Esophagus (tissue), 2 donors: ENCODE measurements at regions not wholly inside any gene's neighbourhood (a gene's known extent, or its start where the extent isn't known, plus 50 kb on each side); places are given as distances from the start of the nearest gene placed in this dataset.
"Not testable (repeated sequence)": the region's sequence is repeated elsewhere in the genome, so short reads cannot be mapped to it uniquely, and the experiment has no call there.

Experiments used
- H3K27ac ChIP-seq, 2 donors: one replicate each; pipeline ENCODE4 v1.5.1; 2013; ENCODE audit warnings: low read depth in 2 of 2, mild to moderate bottlenecking in 2 of 2, inconsistent platforms in 1 of 2, low read length in 1 of 2, moderate library complexity in 1 of 2
- H3K27me3 ChIP-seq, 2 donors: one replicate each; pipeline ENCODE4 v1.6.1; 2013; ENCODE audit warnings: low read length in 2 of 2, control low read depth in 1 of 2, mild to moderate bottlenecking in 1 of 2; ENCODE audit not compliant: insufficient read depth in 2 of 2, control insufficient read depth in 1 of 2
- H3K36me3 ChIP-seq, 2 donors: one replicate each; pipeline ENCODE4 v1.6.1; 2013; ENCODE audit warnings: low read length in 1 of 2; ENCODE audit not compliant: control insufficient read depth in 2 of 2, insufficient read depth in 2 of 2
- H3K4me1 ChIP-seq, 2 donors: one replicate each; pipeline ENCODE4 v1.6.1; 2013; ENCODE audit warnings: low read length in 1 of 2; ENCODE audit not compliant: control insufficient read depth in 2 of 2, insufficient read depth in 2 of 2
- H3K4me3 ChIP-seq, 2 donors: one replicate each; pipeline ENCODE4 v1.5.1; 2013; ENCODE audit warnings: low read length in 2 of 2, mild to moderate bottlenecking in 2 of 2, low read depth in 1 of 2, moderate library complexity in 1 of 2
- H3K9me3 ChIP-seq, 2 donors: one replicate each; pipeline ENCODE4 v1.6.1; 2013; ENCODE audit warnings: mild to moderate bottlenecking in 2 of 2, low read depth in 1 of 2, low read length in 1 of 2, moderate library complexity in 1 of 2; ENCODE audit not compliant: control insufficient read depth in 2 of 2, insufficient read depth in 1 of 2
- WGBS, 2 donors: extraction: QIAGEN DNeasy Blood & Tissue Kit; methylation state at CpG; one replicate each; pipeline ENCODE4 v1.1.7; 2013; 5-methylcytosine and 5-hydroxymethylcytosine counted together
- donor health status: healthy with polysubstance abuse.
- donor health status: Bipolar disorder and iron deficiency.

- no peaks in the 10 kb centered on the region for H3K36me3 ChIP-seq
- no peaks in the 10 kb centered on the region for H3K4me1 ChIP-seq
- H3K9me3 ChIP-seq: no peaks in the 10 kb centered on the region
- no peaks in the 10 kb centered on the region for H3K27me3 ChIP-seq
- H3K27ac ChIP-seq: no peak overlapping the region
- no peak overlapping the region for H3K4me3 ChIP-seq
- 80 to 83% methylated on average over 21 of the region's 21 CpGs for WGBS, 2 donors
These were observed 91.0 kb upstream of the SFSWAP start for GRCh38 chr12:131619736-131620506.

DNA sequence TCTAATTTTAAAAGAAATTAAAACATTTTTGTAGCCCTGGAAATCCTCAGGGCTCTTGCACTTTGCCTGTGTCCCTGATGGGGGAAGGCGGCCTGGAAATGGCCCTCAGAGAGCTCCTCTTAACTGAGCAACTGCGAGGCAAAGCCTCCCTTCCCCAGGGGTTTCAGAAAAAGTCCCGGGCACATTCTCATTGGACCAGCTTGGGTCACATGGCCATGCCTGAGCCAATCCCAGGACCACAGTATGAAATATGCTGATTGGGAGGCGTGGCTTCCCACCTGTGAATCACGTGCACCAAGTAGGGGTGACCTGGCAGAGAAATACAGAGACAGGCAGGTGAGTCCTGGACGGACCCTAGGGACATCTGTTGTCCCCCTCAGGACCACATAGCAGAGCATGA lies 90.4 kb upstream of the SFSWAP start:
- no peaks in the 10 kb centered on the region for H3K27me3 ChIP-seq
- no peak overlapping the region for H3K4me3 ChIP-seq
- H3K36me3 ChIP-seq: no peaks in the 10 kb centered on the region
- WGBS, 2 donors: 70 to 71% methylated on average over 6 of the region's 6 CpGs
- H3K27ac ChIP-seq: no peak overlapping the region
- H3K4me1 ChIP-seq: no peaks in the 10 kb centered on the region
- H3K9me3 ChIP-seq: no peaks in the 10 kb centered on the region

DNA sequence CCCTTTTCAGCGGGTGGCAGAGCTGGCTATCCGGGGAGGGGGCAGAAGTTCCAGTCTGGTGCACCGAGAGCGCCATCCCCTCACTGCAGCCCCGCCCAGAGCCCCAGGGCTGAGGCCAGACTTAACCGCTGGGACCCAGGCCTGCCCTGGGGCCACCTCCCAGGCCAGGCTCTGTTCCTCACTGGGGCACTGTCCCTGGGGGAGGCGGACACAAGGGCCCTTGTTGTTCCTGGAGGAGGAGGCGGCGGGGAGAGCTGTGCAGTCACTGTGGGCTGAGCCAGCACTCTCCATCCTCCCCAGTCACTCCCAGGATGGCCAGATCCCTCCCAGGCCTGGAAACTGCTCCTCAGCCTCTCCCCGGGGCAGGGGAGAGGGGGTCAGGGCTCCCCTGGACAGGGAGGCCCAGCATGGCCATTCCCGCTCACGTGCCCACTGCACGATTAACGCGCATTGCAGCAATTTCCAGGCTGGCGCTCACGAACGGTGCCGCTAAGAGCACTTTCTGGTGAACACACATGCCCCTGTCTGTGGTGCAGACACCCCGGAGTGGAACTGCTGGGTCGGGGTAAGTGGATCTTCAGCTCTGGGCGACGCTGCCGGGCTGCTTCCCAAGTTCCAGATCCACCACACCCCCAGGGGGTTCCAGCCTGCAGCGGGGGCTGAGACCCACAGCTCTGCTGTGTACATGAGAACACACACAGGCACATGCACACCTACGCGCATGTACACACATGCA lies 89.8 kb upstream of the SFSWAP start:
- 71 to 76% methylated on average over 25 to 27 of the region's 27 CpGs for WGBS, 2 donors
- H3K4me3 ChIP-seq: no peak overlapping the region
- H3K27ac ChIP-seq: no peak overlapping the region
- no peaks in the 10 kb centered on the region for H3K36me3 ChIP-seq
- H3K4me1 ChIP-seq: no peaks in the 10 kb centered on the region
- no peaks in the 10 kb centered on the region for H3K9me3 ChIP-seq
- H3K27me3 ChIP-seq: no peaks in the 10 kb centered on the region

- no peaks in the 10 kb centered on the region for H3K9me3 ChIP-seq
- no peaks in the 10 kb centered on the region for H3K27me3 ChIP-seq
- no peaks in the 10 kb centered on the region for H3K36me3 ChIP-seq
- H3K4me1 ChIP-seq: no peaks in the 10 kb centered on the region
- WGBS, 2 donors: 35 to 43% methylated on average over 19 of the region's 19 CpGs
- H3K27ac ChIP-seq: no peak overlapping the region
- no peak overlapping the region for H3K4me3 ChIP-seq
These were observed 89.0 kb upstream of the SFSWAP start for GRCh38 chr12:131621701-131622421.

- no peaks in the 10 kb centered on the region for H3K4me1 ChIP-seq
- H3K27ac ChIP-seq: no peak overlapping the region
- H3K27me3 ChIP-seq: no peaks in the 10 kb centered on the region
- H3K36me3 ChIP-seq: no peaks in the 10 kb centered on the region
- 76 to 79% methylated on average over 14 of the region's 14 CpGs for WGBS, 2 donors
- no peak overlapping the region for H3K4me3 ChIP-seq
- H3K9me3 ChIP-seq: no peaks in the 10 kb centered on the region
These were observed 88.4 kb upstream of the SFSWAP start for GRCh38 chr12:131622422-131622955.

GRCh38 chr12:131623404-131624368 lies 87.2 kb upstream of the SFSWAP start:
- WGBS, 2 donors: 85 to 91% methylated on average over 11 to 15 of the region's 15 CpGs
- not testable (repeated sequence) for H3K27me3 ChIP-seq, H3K4me3 ChIP-seq, H3K36me3 ChIP-seq, H3K9me3 ChIP-seq, H3K4me1 ChIP-seq, H3K27ac ChIP-seq

- WGBS, 2 donors: 22 to 39% methylated on average over 3 of the region's 3 CpGs
- not testable (repeated sequence) for H3K27me3 ChIP-seq
These were observed 86.5 kb upstream of the SFSWAP start for GRCh38 chr12:131624369-131624739.

GRCh38 chr12:131624756-131625501 lies 86.0 kb upstream of the SFSWAP start:
- not testable (repeated sequence) for H3K4me3 ChIP-seq, H3K36me3 ChIP-seq, H3K27ac ChIP-seq, H3K27me3 ChIP-seq, H3K9me3 ChIP-seq, H3K4me1 ChIP-seq
- WGBS, 2 donors: 14 to 19% methylated on average over 12 of the region's 12 CpGs

More at GRCh38 chr12:131624369-131624739, 86.5 kb upstream of the SFSWAP start:
- H3K4me3 ChIP-seq, H3K27ac ChIP-seq, H3K9me3 ChIP-seq, H3K36me3 ChIP-seq, H3K4me1 ChIP-seq: not testable (repeated sequence)
